Activated CD4-positive, alpha-beta T cell treated with anti-CD3 and anti-CD28 coated beads, Interleukin-2, Interleukin-4, amounts not matched to agents 100 ng/mL and 50 ng/mL, durations not matched to agents 16 hours and 8 hours (primary cell): ENCODE measurements at regions not wholly inside any gene's neighbourhood (a gene's known extent, or its start where the extent isn't known, plus 50 kb on each side); places are given as distances from the start of the nearest gene placed in this dataset.

ENCODE experiments used
- DNase-seq: peaks from one replicate; pipeline ENCODE4 v3.0.0-alpha.2; 2020; ENCODE audit warnings: low spot score

DNA sequence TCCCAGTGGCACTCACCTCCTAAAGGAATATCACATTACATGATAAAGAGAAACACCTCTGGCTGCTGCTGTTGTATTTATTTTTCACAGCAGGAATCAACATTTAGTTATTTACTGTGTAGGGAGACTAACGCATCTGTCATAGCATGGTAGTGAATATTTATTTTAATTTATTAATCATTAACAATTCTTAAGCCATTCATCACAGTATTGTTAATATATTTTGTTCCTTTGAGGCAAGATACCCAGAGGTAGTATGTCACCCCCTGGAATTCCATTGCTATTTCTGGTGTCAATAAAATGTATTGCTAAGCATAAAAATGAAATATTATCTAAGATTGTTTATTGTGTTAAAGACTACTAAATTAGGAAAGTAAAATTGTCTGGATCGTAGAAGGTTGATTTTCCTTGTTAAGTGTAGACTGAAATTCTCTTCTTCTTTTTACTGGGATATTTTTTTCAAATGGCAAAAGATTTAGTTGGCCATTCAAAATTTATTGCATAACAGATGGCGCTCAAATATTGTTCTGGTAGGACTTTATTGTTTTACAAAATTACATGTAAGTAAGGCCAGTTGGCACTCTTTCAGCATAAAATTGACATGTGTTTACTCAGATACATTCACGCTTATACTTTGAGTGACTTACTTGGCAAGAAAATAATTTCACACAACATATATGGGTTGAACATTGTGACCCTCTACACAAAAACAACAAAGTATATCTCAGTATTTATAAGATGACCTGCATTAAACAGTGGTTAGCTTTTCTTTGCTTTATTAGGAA, 1358.7 kb upstream of the SORCS1 start:
- DNase-seq = no peak

DNA sequence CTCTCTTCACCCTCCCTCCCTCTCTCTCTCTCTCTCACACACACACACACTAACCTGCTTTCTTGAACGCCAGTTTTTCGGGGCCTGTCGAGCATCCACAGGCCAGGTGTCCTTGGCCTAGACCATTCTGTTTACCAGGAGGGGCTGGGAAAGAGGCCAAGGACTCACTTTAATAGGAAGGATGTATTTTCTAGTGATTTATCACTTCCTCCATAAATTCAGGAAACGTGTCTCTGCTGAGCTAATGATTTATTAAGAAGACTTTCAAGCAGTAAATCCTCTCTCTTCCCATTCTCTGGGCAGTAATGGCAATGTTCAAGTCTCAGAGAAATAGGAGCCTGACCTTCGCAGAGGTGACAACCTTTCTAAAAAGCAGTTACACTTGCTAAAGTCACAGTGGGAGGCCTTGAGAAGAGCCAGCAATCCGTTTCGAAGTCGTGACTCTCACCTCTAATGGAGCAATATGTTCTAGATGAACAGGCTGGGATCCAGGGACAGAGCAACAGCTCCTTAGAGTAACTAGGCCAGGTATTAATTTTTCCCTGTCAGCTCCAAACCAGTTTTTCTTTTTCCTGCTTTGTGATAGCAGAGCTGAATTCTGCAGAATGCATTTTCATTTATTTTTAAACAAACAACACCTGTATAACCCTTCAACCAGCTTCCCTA, 1357.5 kb upstream of the SORCS1 start:
- DNase-seq = no peak

DNA sequence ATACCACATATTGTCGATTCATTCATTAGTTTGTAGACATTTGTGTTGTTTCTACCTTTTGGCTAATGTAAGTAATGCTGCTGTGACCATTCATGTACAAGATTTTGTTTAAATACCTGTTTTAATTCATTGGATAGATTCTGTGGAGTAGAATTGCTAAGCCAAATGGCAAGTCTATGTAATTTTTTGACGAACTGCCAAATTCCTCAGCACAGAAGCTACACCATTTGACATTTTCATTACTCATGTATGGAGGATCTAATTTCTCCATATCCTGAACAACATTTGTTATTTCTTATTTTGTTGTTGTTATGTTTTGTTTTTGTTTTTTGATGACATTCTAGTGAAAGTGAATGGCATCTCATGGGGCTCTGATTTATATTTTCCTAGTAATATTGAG, 1351.3 kb upstream of the SORCS1 start:
- no peak for DNase-seq

DNA sequence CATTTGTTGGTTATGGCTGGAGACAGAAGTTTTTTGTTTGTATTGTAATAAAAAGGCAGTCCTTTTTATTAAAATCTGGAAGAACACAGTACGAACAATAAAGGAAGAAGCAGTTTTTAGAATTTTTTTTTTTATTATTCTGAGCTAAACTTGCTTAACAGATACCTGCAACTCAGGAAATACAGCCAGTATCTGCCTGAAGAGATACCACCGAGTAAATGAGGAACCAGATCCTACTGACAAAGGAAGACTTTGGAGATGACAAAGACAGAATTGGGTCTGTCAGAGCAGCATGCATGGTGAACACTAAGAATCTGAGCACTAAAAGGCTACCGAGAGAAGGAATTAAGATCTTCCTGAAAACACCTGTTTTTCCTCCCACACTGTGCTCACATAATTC, 1335.9 kb upstream of the SORCS1 start:
- no peak for DNase-seq

DNA sequence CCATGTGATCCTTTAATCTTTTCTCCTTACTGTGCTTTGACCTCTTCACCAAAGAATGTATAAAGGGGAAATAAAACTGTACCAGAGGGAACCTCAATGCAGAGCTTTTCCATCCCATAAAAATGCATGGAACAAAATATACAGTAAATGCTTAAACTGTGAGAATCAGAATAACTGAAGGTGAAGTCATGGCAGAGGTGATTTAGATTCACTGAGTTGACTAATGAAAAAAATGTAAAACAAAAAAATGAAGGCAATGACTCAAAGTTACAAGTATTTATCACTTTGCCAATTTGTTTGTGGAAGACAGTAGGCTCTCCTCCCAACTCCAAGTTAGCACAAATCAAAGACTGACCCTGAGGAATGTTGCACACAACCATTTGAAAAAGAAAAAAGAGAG, 1331.6 kb upstream of the SORCS1 start:
- no peak for DNase-seq

DNA sequence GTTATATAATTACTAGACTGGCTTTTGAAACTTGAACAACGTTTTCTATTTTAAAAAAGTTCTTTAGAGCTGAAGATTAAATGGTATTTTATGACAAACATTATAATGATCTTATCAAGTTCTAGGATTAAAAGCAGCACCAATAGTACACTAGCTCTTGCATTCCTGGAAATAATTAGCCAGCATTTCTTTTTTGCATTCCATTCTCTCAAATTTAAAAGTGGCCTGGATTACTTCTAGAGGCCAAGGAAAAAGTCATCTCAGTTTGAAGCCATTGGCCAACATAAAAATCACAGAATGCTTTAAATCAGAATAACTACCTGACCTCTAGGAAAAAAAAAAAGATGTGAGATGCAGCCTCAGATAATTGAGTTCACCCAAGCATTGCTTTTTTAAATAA, 1326.4 kb upstream of the SORCS1 start:
- no peak for DNase-seq

DNA sequence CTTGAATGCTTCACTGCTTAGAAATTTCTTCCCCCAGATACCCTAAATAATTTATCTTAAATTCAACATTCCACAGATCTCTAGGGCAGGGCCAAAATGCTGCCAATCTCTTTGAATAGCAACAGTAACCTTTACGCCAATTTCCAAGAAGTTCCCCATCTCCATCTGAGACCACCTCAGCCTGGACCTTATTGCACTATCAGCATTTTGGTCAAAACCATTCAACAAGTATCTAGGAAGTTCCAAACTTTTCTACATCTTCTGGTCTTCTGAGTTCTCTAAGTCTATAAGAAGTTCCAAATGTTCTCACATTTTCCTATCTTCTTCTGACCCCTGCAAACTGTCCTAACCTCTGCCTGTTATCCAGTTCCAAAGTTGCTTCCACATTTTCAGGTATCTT, 1306.9 kb upstream of the SORCS1 start:
- no peak for DNase-seq

DNA sequence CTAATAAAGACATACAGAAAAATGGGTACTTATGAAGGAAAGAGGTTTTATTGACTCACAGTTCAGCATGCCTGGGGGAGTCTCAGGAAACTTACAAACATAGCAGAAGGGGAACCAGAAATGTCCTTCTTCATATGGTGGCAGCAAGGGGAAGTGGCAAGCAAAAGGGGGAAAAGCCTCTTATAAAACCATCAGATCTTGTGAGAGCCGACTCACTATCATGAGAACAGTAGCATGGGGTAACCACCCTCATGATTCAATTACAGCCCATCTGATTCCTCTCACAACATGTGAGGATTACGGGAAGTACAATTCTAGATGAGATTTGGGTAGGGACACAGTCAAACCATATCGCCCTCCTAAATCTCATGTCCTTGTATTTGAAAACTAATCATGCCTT, 1305.4 kb upstream of the SORCS1 start:
- no peak for DNase-seq

DNA sequence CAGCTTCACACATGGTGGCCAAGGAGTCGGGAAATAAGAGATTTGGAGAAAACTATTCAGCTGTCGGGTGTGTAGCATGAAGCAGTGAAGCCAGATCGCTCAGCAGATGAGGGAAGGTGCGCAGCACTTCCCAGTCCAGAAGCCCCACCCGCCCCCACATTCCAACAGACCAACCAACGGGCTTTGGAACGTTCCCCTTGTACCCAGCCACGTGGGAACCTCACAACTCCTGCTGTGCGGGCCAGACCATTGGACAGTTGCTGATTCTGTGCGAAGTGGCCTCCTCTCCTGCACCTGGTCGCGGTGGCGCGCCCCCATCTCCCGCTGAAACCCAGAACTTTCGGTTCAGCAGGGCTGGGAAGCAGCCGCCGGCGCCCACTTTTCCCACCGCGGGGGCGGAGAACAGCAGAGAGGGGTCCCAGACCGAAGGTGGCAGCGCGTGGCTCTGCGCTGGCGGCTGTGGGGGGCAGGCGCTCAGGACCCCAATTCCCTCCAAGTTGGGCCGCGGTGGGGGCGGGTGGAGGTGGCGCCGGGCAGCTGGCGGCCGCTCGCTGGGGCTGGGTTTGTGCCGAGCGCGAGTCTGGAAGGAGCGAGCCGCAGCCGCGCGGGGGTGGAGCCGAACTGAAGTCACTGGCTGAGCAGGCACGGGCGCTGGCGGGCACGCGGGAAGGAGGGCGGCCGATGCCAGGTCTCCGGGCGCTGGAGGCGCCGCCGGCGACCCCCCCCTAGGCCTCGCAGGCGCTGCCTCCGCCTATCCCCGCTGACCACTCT, 1301.5 kb upstream of the SORCS1 start:
- DNase-seq = no peak

DNA sequence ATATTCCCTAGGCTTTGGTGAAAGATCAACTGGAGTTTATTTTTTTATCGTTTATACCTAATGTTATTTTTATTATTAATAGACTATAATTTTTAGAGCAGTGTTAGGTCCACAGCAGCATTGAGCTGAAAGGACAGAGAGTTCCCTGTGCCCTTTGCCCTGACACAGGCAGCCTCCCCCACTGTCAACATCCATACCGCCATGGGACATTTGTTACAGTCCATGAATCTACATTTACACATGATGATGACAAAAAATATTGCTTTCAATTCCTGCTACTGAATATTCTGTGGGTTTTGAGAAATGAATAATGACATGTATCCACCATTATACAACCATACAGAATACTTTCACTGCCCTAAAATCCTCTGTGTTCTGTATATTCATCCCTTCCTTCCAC, 1297.5 kb upstream of the SORCS1 start:
- no peak for DNase-seq

DNA sequence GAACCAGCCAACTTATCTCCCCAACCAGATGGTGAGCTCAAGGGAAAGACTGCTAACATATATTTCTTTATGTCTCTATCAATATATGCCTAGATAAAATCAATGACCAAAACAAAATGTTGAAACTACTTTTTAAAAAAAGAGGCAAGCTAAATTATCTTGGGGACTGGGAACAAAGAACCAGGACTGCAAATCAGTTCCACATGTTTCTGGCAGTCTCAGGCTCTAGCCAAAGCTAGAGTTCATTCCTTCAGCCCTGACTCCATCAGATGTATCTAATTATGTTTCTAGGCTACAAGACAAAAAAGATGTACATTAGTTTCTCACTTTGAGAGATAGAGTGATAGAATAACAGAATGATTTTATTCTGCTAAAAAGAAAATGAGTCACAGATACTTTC, 1290.3 kb upstream of the SORCS1 start:
- DNase-seq = no peak

DNA sequence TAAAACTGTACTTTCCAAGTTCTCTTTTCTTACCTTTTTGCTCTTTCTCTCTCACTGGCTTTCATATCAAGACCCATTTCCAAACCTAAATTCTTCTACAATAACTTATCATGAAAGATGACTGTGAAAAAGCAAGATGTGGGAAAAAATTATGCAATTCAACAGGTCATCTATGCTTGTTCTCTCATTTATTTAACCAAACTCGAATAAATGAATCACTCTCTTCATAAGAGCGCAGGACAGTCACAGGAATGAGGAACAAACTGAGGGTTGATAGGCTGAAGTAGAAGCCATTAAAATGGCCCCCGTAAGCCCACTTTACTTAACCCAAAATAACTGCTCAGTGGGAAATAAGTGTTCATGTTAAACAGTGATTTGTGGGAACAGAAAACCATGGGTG, 1289.7 kb upstream of the SORCS1 start:
- DNase-seq = no peak

DNA sequence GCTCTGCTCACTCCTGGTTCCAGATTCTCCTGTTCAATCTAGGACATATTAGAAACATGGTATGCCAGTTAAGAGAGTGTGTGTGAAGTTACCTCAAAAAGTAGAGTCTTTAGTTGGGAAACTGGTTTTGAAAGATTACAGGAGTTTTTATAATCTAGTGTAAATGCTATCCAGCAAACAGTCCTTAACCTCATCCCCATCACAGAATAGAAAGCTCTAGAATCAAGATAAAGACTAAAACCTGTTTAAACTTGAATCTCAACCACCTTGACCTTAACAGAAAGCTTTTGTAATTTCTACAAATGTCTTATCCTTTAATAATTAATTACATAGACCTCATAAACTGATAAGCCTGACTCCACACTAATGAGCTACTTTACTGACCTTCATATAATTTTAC, 1288.7 kb upstream of the SORCS1 start:
- DNase-seq = no peak

DNA sequence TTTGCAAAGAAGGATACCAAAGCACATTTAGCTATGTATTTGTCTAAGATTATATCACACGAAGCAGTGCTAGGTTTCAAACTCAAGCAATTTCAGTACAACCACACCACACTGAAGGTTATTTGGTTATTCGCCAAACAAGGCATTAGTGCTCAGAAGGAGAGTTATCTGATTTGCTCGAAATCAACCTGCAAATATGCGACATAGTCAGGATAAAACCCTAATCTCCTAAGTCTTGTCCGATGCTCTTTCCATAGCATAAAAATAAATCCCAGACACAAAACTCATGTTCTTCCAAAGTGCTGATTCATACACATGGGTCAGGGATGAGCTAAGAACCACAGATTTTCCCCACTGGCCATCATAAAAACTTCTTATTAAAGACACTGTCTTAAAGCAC, 1288.0 kb upstream of the SORCS1 start:
- DNase-seq = no peak

DNA sequence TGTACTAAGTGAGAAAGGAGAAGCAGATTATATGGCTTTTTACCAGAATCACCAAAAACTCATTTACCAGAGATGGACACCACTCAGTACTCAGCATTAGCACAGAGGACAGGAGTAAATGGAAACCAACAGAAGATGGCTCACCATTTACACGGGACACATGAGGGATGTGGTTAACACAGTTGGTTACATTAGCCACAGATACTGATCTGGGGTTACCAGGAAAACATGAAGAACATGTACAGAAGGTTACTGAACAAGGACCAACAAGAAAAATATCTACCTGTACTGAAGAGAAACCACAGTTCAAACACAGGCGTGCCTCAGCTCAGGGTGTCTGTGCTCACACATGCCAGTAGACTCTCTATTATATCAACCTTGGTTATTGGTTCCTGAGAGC, 1285.8 kb upstream of the SORCS1 start:
- DNase-seq = no peak

DNA sequence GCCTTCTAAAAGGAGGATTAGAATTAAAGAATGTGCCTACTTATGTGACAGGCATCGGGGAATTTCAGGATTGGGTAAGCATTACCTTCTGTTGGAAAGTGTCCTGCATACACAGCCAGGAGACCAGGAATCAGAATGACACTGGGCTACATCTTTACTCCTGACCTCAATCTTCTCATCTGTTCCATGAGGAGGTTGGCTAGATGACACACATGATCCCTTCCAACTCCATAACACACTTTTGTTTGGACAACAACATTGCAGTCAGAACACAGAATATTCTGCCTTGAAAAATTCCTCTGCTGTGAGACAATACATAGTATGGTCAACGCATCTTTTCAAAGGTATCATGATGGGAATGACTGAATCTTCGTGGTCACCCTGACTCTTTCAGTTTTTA, 1281.2 kb upstream of the SORCS1 start:
- no peak for DNase-seq

DNA sequence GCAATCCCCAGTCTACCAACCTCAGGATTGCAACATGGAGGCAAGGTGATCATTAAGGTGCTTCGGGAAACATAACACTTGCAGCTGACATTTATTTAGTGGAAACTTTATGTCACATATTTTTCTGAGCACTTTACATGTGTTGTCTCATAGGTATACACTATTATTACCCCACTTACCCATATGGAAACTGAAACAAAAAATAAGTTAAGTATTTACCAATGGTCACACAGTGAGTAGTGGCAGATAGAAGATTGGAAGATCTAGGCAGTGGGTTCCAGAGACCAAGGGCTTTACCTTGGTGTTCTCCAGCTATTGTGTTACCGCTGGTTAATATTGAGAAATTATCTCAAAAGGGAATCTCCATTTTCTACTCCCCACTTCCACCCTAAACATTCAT, 1279.1 kb upstream of the SORCS1 start:
- no peak for DNase-seq

DNA sequence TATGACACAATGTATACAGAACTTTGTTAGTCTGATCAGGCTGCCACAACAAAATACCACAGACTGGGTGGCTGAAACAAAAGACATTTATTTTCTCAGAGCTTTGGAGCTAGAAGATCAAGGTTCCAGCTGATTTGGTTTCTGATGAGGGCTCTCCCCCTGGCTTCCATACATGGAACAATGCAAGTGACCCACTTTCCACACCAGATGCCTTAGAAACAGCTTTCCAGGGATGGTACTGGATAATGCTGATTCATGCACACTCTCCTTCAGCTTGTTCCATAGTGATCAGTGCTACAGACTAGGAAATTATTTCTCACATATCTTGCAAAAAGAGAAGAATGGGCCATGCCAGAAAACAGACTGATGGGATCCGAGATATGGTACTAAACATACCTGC, 1274.9 kb upstream of the SORCS1 start:
- no peak for DNase-seq

DNA sequence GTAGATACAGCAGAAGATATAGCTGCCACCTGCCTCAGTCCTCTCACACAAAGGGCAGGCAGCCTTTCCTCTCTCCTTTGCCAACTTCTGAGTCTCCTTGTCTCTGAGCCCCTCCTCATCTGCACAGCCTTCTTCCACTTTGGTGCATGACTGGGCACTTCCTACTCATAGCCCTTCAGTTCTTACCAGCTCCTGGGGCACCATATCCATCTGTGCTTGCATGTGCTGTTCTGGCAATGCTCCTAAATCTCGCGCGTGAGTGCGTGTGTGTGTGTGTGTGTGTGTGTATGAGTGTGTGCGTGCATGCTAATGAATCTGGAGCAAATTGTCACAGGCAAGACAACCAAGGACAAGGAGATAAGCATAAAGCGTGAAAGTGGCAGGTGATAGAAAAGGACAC, 1271.6 kb upstream of the SORCS1 start:
- DNase-seq = no peak

DNA sequence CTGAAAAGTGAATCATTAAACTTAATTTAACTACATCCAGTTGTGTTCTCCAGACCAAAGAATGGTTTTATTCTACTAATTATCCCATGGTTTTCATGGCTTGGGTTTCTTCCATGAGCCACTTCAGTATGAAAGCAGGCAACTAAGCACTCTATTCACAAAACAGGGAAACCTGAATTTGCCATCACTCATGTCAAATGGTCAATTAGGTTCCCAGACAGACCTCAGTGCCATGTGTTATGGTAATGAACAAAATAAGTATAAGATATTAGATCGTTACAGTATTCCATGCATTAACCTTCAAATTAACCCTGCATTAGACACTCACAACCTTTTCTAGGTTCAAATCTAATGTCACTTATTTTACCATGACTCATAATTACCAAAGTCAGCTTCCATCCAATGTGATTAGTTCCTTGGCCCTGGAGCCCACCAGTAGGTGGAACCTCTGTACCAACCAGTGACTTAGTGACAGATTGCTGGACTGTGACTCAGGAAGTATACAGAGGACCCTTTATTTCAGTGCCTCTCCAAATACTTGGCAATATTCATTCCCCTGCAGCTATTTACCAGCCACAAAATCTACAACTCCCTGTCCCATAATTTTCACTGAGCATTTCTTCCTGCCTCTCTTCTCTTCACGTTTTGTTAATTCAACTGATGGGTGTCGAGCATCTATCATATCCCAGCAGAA, 1270.2 kb upstream of the SORCS1 start:
- DNase-seq = no peak

DNA sequence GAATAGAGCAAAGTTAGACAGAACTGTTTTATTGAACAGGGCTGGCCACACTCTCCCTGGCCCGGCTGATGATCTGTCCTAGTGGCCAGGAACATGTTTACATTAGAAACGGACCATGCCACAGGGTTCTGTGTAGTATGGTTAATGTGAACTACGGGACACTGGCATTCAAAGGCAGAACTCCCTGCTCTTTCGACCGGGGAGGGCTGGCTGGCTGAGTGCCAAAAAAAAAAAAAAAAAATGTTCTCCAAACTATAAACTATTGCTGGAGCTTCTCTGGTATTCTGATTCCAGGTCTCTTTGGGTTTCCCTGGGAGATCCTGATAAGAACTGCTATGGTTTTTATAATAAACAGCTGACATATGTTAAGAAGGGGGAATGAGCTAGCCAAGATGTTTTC, 1262.6 kb upstream of the SORCS1 start:
- no peak for DNase-seq

DNA sequence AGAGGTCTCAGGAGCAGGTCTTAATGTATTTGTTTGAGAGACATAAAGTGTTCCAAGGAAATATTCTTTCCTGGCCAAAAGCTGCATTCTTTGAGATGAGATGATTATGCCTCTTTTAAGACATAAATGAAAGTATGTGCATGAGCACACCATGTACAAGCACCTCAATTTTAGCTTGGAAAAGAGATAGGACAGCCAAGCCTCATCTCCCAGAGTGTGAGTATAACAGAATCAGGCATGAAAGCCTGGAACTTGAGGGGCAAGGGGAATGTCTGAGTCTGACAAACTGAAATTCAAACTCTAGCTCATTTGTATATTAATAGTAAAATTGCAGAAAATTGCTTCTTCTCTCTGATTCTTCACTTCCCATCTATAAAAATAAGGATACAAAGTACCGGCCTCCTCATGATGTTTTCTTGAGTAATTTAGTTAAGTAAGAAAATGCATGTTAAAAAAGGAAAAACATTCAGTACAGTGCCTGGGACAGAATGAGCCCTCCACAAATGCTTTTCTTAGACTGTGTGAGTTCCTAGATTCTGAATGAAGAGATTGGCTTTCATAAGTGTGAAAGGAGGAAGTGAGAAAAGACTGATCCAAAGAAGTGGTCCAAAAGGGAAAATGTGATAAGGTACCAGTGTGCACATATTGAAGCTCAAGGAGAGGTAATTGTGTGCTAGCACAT, 1260.9 kb upstream of the SORCS1 start:
- no peak for DNase-seq
